H9 (cell line): ENCODE measurements at regions not wholly inside any gene's neighbourhood (a gene's known extent, or its start where the extent isn't known, plus 50 kb on each side); places are given as distances from the start of the nearest gene placed in this dataset.

ENCODE experiments used
- DNase-seq: peaks from one replicate; pipeline ENCODE4 v3.0.0-alpha.2; 2017
- H2AFZ ChIP-seq: one replicate; pipeline ENCODE4 v1.6.1; 2013; ENCODE audit warnings: mild to moderate bottlenecking, low read length, control low read depth, moderate library complexity
- H2AK5ac ChIP-seq: 2 replicates; pipeline ENCODE4 v1.6.1; 2013; ENCODE audit warnings: low read length, control low read depth, mixed read lengths; ENCODE audit not compliant: insufficient read length
- H2BK120ac ChIP-seq: one replicate; pipeline ENCODE4 v1.6.1; 2013; ENCODE audit warnings: low read depth, mild to moderate bottlenecking, low read length, control low read depth, inconsistent platforms; ENCODE audit not compliant: poor library complexity, severe bottlenecking
- H2BK12ac ChIP-seq: 2 replicates; pipeline ENCODE4 v1.6.1; 2013; ENCODE audit warnings: low read length, control low read depth, mixed read lengths, low read depth; ENCODE audit not compliant: insufficient read length
- H2BK15ac ChIP-seq: 2 replicates; pipeline ENCODE4 v1.6.1; 2013; ENCODE audit warnings: low read depth, low read length, control low read depth
- H2BK20ac ChIP-seq: one replicate; pipeline ENCODE4 v1.6.1; 2013; ENCODE audit warnings: low read depth, mild to moderate bottlenecking, low read length, control low read depth, inconsistent platforms; ENCODE audit not compliant: poor library complexity, severe bottlenecking
- H2BK5ac ChIP-seq: 2 replicates; pipeline ENCODE4 v1.6.1; 2013; ENCODE audit warnings: low read length, control low read depth, mixed read lengths; ENCODE audit not compliant: insufficient read length
- H3K14ac ChIP-seq: 2 replicates; pipeline ENCODE4 v1.6.1; 2013; ENCODE audit warnings: low read length, control low read depth; ENCODE audit not compliant: insufficient read depth
- H3K18ac ChIP-seq: 2 replicates; pipeline ENCODE4 v1.6.1; 2013; ENCODE audit warnings: low read depth, mild to moderate bottlenecking, mixed read lengths, low read length, control low read depth; ENCODE audit not compliant: insufficient read length
- H3K23ac ChIP-seq: 2 replicates; pipeline ENCODE4 v1.6.1; 2013; ENCODE audit warnings: low read length, control low read depth, mixed read lengths, low read depth; ENCODE audit not compliant: insufficient read length
- H3K23me2 ChIP-seq: 2 replicates; pipeline ENCODE4 v1.6.1; 2013; ENCODE audit warnings: low read depth, mild to moderate bottlenecking, mixed read lengths, low read length, control low read depth; ENCODE audit not compliant: insufficient read length, poor library complexity, severe bottlenecking
- H3K27ac ChIP-seq: 2 replicates; pipeline ENCODE4 v1.5.1; 2013; ENCODE audit warnings: low read length, control low read depth, mixed read lengths, low read depth; ENCODE audit not compliant: insufficient read length
- H3K27me3 ChIP-seq: 2 replicates; pipeline ENCODE4 v1.6.1; 2013; ENCODE audit warnings: low read length, control low read depth, inconsistent platforms; ENCODE audit not compliant: insufficient read depth
- H3K4ac ChIP-seq: 2 replicates; pipeline ENCODE4 v1.6.1; 2013; ENCODE audit warnings: low read depth, mild to moderate bottlenecking, control low read depth, inconsistent platforms, low read length, moderate library complexity
- H3K4me1 ChIP-seq: 2 replicates; pipeline ENCODE4 v1.6.1; 2013; ENCODE audit warnings: low read length, control low read depth, inconsistent platforms; ENCODE audit not compliant: insufficient read depth
- H3K4me2 ChIP-seq: 2 replicates; pipeline ENCODE4 v1.6.1; 2013; ENCODE audit warnings: low read length, control low read depth, mixed read lengths; ENCODE audit not compliant: insufficient read length, insufficient read depth
- H3K56ac ChIP-seq: 2 replicates; pipeline ENCODE4 v1.6.1; 2013; ENCODE audit warnings: low read depth, mild to moderate bottlenecking, mixed read lengths, low read length, control low read depth; ENCODE audit not compliant: insufficient read length
- H3K79me1 ChIP-seq: 2 replicates; pipeline ENCODE4 v1.6.1; 2013; ENCODE audit warnings: low read depth, mild to moderate bottlenecking, moderate library complexity, low read length, control low read depth, inconsistent platforms; ENCODE audit not compliant: insufficient read depth, poor library complexity, severe bottlenecking
- H3K79me2 ChIP-seq: 2 replicates; pipeline ENCODE4 v1.6.1; 2013; ENCODE audit warnings: low read length, control low read depth, inconsistent platforms; ENCODE audit not compliant: insufficient read depth
- H3K9ac ChIP-seq: 2 replicates; pipeline ENCODE4 v1.6.1; 2013; ENCODE audit warnings: low read length, control low read depth, mixed read lengths; ENCODE audit not compliant: insufficient read length; ENCODE audit errors: extremely low read depth
- H3K9me3 ChIP-seq: one replicate; pipeline ENCODE4 v1.6.1; 2013; ENCODE audit warnings: low read depth, low read length, inconsistent platforms; ENCODE audit not compliant: control insufficient read depth
- H3T11ph ChIP-seq: one replicate; pipeline ENCODE4 v1.6.1; 2013; ENCODE audit warnings: mild to moderate bottlenecking, low read length, control low read depth, inconsistent platforms
- H4K20me1 ChIP-seq: one replicate; pipeline ENCODE4 v1.6.1; 2013; ENCODE audit not compliant: control insufficient read depth, insufficient read length, insufficient read depth
- H4K5ac ChIP-seq: 2 replicates; pipeline ENCODE4 v1.6.1; 2013; ENCODE audit warnings: low read depth, mild to moderate bottlenecking, mixed read lengths, low read length, control low read depth; ENCODE audit not compliant: insufficient read length
- H4K8ac ChIP-seq: replicated peaks from 2 replicates; pipeline ENCODE4 v1.6.1; 2013; ENCODE audit warnings: low read length, control low read depth, mixed read lengths, low read depth; ENCODE audit not compliant: insufficient read length
- H4K91ac ChIP-seq: 2 replicates; pipeline ENCODE4 v1.6.1; 2013; ENCODE audit warnings: low read depth, mild to moderate bottlenecking, moderate library complexity, mixed read lengths, low read length, control low read depth; ENCODE audit not compliant: insufficient read length
- H3K27ac Mint-ChIP-seq, 3 experiments: 2 replicates in 2 of 3; 3 replicates in 1 of 3; pipeline ENCODE4 v1.8.0; 2020 to 2021; ENCODE audit warnings: mixed read lengths in 3 of 3, mild to moderate bottlenecking in 1 of 3, moderate library complexity in 1 of 3
- H3K27me3 Mint-ChIP-seq: 2 replicates; pipeline ENCODE4 v1.8.0; 2021; ENCODE audit warnings: low read depth, mild to moderate bottlenecking, moderate library complexity, mixed read lengths
- H3K36me3 Mint-ChIP-seq, 3 experiments: 2 replicates in 2 of 3; 3 replicates in 1 of 3; pipeline ENCODE4 v1.8.0; 2020 to 2021; ENCODE audit warnings: low read depth in 3 of 3, mixed read lengths in 3 of 3; ENCODE audit not compliant: insufficient read depth in 1 of 3
- H3K4me1 Mint-ChIP-seq, 2 experiments: 2 replicates each; pipeline ENCODE4 v1.8.0; 2020; ENCODE audit warnings: mixed read lengths in 2 of 2
- H3K4me3 Mint-ChIP-seq, 2 experiments: 2 replicates in 1 of 2; 3 replicates in 1 of 2; pipeline ENCODE4 v1.8.0; 2020 to 2021; ENCODE audit warnings: mild to moderate bottlenecking in 2 of 2, mixed read lengths in 2 of 2, moderate library complexity in 1 of 2
- H3K9me3 Mint-ChIP-seq, 2 experiments: 2 replicates in 1 of 2; 3 replicates in 1 of 2; pipeline ENCODE4 v1.8.0; 2020; ENCODE audit warnings: mild to moderate bottlenecking in 2 of 2, mixed read lengths in 2 of 2, moderate library complexity in 1 of 2
- CTCF ChIP-seq: fragments of 200-600 bp; sonication (generic); conservative IDR thresholded peaks from 3 replicates; pipeline ENCODE4 v1.8.0; 2021; ENCODE audit warnings: antibody characterized with exemption, mild to moderate bottlenecking
- WGBS: extraction: QIAGEN DNeasy Blood & Tissue Kit; methylation state at CpG from one replicate; pipeline ENCODE4 v1.1.7; 2013; ENCODE audit warnings: missing lambda C conversion rate, low lambda C conversion rate, mixed read lengths; ENCODE audit not compliant: insufficient read length; ENCODE audit errors: extremely low coverage; 5-methylcytosine and 5-hydroxymethylcytosine counted together

- Histone ChIP-seq H3K56ac (no peak overlapping the region), H3K23ac (no peak overlapping the region), H2AFZ (no peak overlapping the region), H3K4me2 (no peak overlapping the region), H2BK120ac (no peak overlapping the region), H3K27me3 (no peaks in the 10 kb centered on the region), H2BK5ac (no peak overlapping the region), H4K91ac (no peak overlapping the region), H3K79me2 (no peaks in the 10 kb centered on the region), H3K18ac (no peak overlapping the region), H2BK20ac (no peak overlapping the region), H3K9me3 (no peaks in the 10 kb centered on the region), H3K4me1 (no peaks in the 10 kb centered on the region), H3T11ph (no peak overlapping the region), H2AK5ac (no peak overlapping the region), H3K23me2 (no peaks in the 10 kb centered on the region), H4K5ac (no peak overlapping the region), H3K9ac (no peak overlapping the region), H2BK15ac (no peak overlapping the region), H3K4ac (no peak overlapping the region), H3K14ac (no peak overlapping the region), H2BK12ac (no peak overlapping the region), H3K79me1 (no peaks in the 10 kb centered on the region), H4K20me1 (no peaks in the 10 kb centered on the region), H3K27ac (no peak overlapping the region), H4K8ac (no peak overlapping the region)
- no CpG with 5 or more reads among the region's 1 CpG for WGBS
- TF ChIP-seq CTCF, result no peak
- H3K4me3 Mint-ChIP-seq, result no peak overlapping the region
- H3K27me3 Mint-ChIP-seq, result no peaks in the 10 kb centered on the region
- H3K4me1 Mint-ChIP-seq, result no peaks in the 10 kb centered on the region; a peak in 1 of 4 replicates
- no peak for DNase-seq
- H3K36me3 Mint-ChIP-seq, result peaks cover 2 to 11% (median 3%) of the 10 kb centered on the region in 3 experiments; a peak in 3 of 7 replicates
- peaks cover 5 to 11% of the 10 kb centered on the region in 2 experiments; a peak in 3 of 5 replicates for H3K9me3 Mint-ChIP-seq
- H3K27ac Mint-ChIP-seq, result no peak overlapping the region
These were observed 401.1 kb upstream of the SPRY2 start for GRCh38 chr13:80742033-80742432.
